Sigmoid colon (tissue), 4 donors: ENCODE measurements at regions not wholly inside any gene's neighbourhood (a gene's known extent, or its start where the extent isn't known, plus 50 kb on each side); places are given as distances from the start of the nearest gene placed in this dataset.

Source experiments
- CTCF ChIP-seq, 4 experiments: fragments of 450-650 bp in 3 of 4; fragments of 200-600 bp in 1 of 4; IDR thresholded peaks; one replicate each; pipeline ENCODE4 v1.5.1; 2016 to 2019; ENCODE audit warnings: antibody characterized with exemption in 4 of 4, mild to moderate bottlenecking in 3 of 4, moderate library complexity in 2 of 4
- EP300 ChIP-seq, 4 donors: sonication (generic); formaldehyde crosslinking; IDR thresholded peaks; one replicate each; pipeline ENCODE4 v1.6.1; 2017; ENCODE audit warnings: antibody characterized with exemption in 4 of 4
- POLR2A ChIP-seq, 2 donors: fragments of 450-650 bp; IDR thresholded peaks; one replicate each; pipeline ENCODE4 v1.6.1; 2016; ENCODE audit warnings: antibody characterized with exemption in 2 of 2, mild to moderate bottlenecking in 2 of 2, moderate library complexity in 2 of 2
- POLR2AphosphoS5 ChIP-seq, 4 donors: sonication (generic); formaldehyde crosslinking; IDR thresholded peaks; one replicate each; pipeline ENCODE4 v1.6.1; 2017; ENCODE audit warnings: antibody characterized with exemption in 4 of 4

GRCh38 chr18:60943297-60943696 lies 389.9 kb upstream of the CDH20 start:
- TF ChIP-seq CTCF (IDR thresholded peaks at IDR 0.05) (no peak), POLR2A (IDR thresholded peaks at IDR 0.05) (no peak), POLR2AphosphoS5 (IDR thresholded peaks at IDR 0.05) (no peak), EP300 (IDR thresholded peaks at IDR 0.05) (no peak)
